ENCODE measurements at regions not wholly inside any gene's neighbourhood (a gene's known extent, or its start where the extent isn't known, plus 50 kb on each side); places are given as distances from the start of the nearest gene placed in this dataset.

DNA sequence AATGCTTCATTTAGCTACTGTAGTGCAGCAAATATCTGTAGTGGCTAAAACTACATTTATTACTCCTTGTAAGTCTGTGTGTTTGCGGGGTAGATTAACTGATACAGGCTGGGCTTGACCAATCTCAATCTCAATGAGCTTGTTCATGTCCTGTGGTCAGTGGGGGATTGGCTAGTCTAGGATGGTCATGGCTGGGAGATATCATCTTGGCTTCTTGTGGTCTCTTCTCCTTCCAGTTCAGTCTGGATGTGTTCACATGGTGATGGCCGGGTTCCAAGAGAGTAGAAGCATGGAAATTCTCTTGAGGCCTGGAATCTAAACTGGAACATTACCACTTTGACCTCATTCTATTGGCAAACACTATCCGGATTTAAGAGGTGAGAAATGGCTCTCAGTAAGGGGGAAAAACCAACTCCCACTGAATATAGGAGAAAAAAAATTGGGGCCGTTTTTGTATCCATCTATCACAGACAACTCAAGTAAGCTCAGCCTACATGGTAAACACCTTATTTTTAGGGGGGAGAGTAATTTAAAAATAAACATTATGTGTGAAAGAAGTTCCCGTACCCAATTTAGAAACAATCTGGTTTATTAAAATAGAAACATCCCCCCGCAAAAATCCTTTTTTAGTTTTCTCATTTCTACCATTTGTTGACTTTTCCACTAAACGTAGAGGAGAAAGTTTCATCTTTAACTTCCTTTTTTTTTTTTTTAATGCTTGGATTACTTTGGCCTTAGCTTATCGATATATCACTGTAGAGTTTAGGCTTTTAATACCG lies 284.9 kb upstream of the TBC1D5 start:
- no peak for DNase-seq

DNA sequence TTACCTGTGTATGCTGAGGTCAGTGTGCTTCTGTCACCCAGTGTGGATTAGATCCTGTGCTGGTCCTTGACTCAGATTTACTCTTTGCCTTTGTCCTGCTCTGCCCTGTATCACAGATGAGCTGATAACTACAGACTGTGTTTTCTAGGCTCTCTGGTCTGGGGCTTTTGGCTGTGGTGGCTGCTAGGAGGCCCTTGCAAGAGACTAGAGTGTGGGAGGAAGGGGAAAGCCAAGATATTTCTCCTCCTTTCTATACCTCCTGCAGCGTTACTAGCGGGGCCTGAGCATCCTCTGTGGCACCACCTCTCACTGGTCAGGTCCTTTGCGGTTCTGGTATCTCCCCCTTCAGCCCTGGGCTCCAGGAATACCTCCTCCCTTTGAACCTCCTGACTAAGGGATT lies 282.3 kb upstream of the TBC1D5 start:
- DNase-seq: no peak

GRCh38 chr3:18019161-18019495 lies 276.7 kb upstream of the TBC1D5 start:
- DNase-seq: no peak

- DNase-seq: no peak
Measured at GRCh38 chr3:18018491-18019160, 276.2 kb upstream of the TBC1D5 start.

- DNase-seq: no peak
Measured at GRCh38 chr3:18016366-18016765, 273.9 kb upstream of the TBC1D5 start.

- no peak for DNase-seq
Measured at GRCh38 chr3:18012933-18013332, 270.5 kb upstream of the TBC1D5 start.

DNA sequence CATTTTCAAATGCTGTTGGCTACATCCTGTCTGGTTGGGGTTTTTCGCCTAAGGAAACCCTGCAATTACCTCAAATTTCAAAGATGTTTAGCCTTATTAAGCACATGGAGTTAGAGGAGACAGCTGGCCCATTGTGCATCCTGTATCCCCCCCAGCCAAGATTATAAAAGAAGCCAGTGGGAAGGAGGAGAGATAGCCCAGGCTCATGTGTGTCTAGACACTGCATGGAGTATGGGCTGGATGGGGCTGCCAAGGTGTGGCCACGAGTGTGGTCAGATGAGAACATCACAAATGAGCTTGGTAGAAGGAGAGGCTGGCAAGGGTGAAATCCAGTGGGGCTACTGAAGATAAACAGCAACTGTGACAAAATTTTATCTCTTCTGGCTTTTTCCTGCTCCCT lies 270.0 kb upstream of the TBC1D5 start:
- DNase-seq: no peak

GRCh38 chr3:18011387-18011786 lies 269.0 kb upstream of the TBC1D5 start:
- no peak for DNase-seq

DNA sequence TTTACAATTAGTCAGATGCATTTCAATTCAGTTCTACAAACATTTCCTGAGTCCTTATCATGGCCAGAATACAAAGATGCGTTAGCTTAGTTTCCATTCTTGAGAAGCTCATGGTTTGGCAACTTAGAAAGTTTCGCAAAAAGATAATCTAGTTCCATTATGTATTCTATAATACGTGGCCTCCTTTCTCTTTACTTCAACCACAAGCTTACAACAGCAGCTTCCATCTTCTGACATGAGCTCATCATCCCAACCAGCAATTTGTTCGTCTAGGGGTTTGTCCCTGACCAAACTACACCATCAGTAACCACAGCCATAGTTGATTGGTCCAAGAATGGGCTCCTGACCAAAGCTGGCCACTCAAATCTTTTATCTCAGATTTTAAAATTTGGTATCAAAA lies 267.6 kb upstream of the TBC1D5 start:
- DNase-seq: no peak

GRCh38 chr3:18008706-18009368 lies 266.4 kb upstream of the TBC1D5 start:
- DNase-seq: no peak

DNA sequence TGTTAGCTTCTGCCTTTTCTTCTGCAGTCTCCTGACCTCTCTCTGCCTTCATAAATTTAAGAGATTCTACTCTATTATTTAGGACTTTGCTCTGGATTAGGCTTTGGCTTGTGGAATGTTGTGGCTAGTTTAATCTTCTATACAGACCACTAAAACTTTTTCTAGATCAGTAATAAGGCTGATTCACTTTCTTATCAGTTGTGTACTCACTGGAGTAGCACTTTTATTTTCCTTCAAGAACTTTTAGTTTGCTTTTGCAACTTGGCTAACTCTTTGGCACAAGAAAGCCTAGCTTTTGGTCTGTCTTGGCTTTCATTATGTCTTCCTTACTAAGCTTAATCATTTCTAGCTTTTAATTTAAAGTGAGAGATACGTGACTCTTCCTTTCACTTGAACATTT lies 265.5 kb upstream of the TBC1D5 start:
- DNase-seq: no peak

DNA sequence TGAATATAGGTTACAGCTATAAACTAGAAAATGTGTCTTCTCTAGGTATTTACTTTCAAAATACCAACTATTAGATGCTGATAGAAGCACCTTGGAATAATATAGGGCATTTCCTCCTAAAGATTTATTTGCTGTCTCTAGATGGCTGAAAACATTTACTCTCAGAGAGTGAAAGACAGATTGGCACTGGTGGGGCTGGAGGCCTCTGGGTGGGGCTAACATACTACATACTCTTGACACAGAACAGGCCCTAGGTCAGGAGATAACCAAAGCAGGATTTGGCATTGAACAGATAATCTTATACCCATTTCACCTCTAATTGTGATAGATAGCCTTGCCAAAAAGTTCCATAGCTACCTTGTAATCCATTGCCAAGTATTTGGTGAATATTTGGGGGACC lies 253.3 kb upstream of the TBC1D5 start:
- no peak for DNase-seq

- DNase-seq: no peak
Measured at GRCh38 chr3:17994167-17994566, 251.7 kb upstream of the TBC1D5 start.

GRCh38 chr3:17990390-17990789 lies 248.0 kb upstream of the TBC1D5 start:
- no peak for DNase-seq

GRCh38 chr3:17986348-17986816 lies 244.0 kb upstream of the TBC1D5 start:
- DNase-seq: no peak

DNA sequence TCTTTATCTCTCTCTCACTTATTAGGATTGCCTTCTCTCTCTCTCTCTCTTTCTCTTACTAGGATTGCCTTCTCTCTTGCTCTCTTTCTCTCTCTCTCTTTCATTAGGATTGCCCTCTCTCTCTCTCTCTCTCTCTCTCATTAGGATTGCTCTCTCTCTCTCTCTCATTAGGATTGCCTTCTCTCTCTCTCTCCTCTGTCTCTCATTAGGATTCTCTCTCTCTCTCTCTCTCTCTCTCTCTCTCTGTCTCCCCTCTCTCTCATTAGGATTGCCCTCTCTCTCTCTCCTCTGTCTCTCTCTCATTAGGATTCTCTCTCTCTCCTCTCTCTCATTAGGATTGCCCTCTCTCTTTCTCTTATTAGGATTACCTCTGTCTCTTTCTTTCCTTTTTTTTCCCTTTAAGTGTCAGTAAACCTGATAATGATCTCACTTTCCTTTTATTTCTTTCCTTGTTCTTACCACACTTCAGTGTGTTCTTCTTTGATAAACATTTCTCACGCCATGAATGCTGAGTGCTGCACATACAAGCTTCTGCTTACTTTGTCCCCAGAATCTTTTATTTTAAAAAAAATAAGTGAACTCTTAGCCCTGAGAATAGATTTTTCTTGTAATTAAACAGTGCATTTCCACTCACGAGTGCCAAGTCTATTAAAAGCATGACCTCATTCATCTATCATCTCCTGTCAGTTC lies 243.4 kb upstream of the TBC1D5 start:
- no peak for DNase-seq

DNA sequence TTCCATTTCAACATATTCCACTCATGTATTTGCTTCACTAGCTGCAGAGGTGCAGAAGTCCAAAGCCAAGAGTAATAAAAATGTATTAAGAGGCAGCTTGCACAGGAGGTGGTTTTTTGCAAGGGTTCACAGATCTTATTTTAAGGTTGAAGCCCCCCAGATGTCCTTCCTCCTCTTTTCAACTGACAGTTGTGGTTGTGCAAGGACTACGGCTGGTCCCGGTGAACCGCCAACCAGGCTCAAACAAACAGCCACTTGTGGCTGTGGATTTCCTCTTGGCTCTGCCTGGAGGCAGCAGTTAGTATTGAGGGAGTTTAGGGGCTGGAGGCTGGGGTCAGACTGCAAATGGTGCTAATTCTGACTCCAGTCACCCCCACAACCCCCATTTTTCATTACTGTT lies 240.7 kb upstream of the TBC1D5 start:
- no peak for DNase-seq

GRCh38 chr3:17982211-17982880 lies 239.9 kb upstream of the TBC1D5 start:
- no peak for DNase-seq

GRCh38 chr3:17980863-17981262 lies 238.4 kb upstream of the TBC1D5 start:
- no peak for DNase-seq

DNA sequence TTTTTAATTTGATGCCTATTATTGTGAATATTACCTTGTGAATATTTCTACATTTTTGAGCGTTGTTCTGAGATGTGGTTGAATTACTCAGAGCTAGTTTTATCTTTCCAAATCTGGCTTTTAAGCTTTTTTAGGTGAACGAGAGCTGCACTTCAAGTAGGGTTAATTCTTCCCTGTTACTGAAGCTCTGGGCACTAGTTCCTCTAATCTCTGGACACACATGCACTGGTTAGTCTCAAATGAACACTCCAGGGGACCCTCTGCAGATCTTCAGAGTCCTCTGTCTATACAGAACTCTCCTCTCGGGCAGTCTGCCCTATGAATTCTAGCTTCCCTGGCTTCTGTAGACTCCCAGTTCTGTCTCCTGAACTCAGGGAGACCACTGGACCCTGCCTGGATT lies 237.5 kb upstream of the TBC1D5 start:
- no peak for DNase-seq

DNA sequence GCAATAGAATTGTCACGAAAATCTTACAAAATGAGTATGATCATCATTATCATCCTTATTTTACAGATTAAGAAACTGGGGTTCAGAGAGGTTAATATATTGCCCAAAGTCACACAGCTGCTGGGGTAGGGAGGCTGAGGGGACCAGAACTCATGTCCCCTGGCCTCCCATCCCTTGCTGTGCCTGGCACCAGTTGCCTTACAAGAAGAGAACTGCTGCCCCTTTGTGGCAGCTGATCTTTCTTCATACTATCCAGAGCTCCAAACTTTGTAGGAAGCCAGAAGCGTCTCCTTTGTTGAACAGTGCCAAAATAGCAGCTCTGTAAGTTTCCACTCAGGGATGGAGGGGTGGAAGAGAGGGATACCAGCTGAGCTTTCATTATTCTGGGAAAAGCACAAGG lies 236.8 kb upstream of the TBC1D5 start:
- DNase-seq: no peak

- DNase-seq: no peak
Measured at GRCh38 chr3:17974206-17974841, 231.9 kb upstream of the TBC1D5 start.
